ENCODE measurements at regions not wholly inside any gene's neighbourhood (a gene's known extent, or its start where the extent isn't known, plus 50 kb on each side); places are given as distances from the start of the nearest gene placed in this dataset.

GRCh38 chr9:107636571-107637381 lies 147.2 kb upstream of the KLF4 start:
- TF ChIP-seq CTCF (IDR thresholded peaks at IDR 0.05) (no peak), EZH2 (IDR thresholded peaks at IDR 0.05; ENCODE audit: borderline replicate concordance, insufficient read depth, low read depth, low read length, poor library complexity, severe bottlenecking) (no peak)
- CTCF ChIA-PET: no interaction called here

GRCh38 chr9:107635803-107636174 lies 146.2 kb upstream of the KLF4 start:
- Histone ChIP-seq H3K9ac (ENCODE audit: low read length) (no peak overlapping the region), H3K9me3 (ENCODE audit: control extremely low read depth in 1 of 3, control insufficient read depth in 2 of 3, insufficient read depth in 1 of 3, low read length in 2 of 3) (no peaks in the 10 kb centered on the region), H3K4me3 (ENCODE audit: control extremely low read depth in 1 of 5, extremely low read depth in 1 of 5, insufficient read depth in 1 of 5, low read depth in 2 of 5, low read length in 4 of 5) (no peak overlapping the region), H4K20me1 (ENCODE audit: control insufficient read depth, insufficient read depth, low read length, poor library complexity, severe bottlenecking) (no peaks in the 10 kb centered on the region), H3K27me3 (replicated peaks in 1 of 4; ENCODE audit: control extremely low read depth in 1 of 4, control insufficient read depth in 3 of 4, insufficient read depth in 4 of 4, low read length in 3 of 4) (no peaks in the 10 kb centered on the region), H3K79me2 (ENCODE audit: control insufficient read depth, insufficient read depth, low read length) (no peaks in the 10 kb centered on the region), H3K27ac (ENCODE audit: low read length in 2 of 2) (no peak overlapping the region), H2AFZ (ENCODE audit: insufficient read depth, low read depth, low read length, poor library complexity, severe bottlenecking) (peak overlapping the region; percentile 29), H3K4me2 (replicated peaks; ENCODE audit: low read depth, low read length, poor library complexity, severe bottlenecking) (peak overlapping the region; percentile 10), H3K4me1 (ENCODE audit: control insufficient read depth in 2 of 2, insufficient read depth in 2 of 2, low read length in 2 of 2) (peaks cover 19 to 30% of the 10 kb centered on the region in 2 donors), H3K36me3 (replicated peaks in 1 of 2; ENCODE audit: control extremely low read depth in 1 of 2, control insufficient read depth in 1 of 2, extremely low read depth in 1 of 2, insufficient read depth in 2 of 2, low read length in 1 of 2) (no peaks in the 10 kb centered on the region)
- H3K9me3 Mint-ChIP-seq (ENCODE audit: insufficient read depth): no peaks in the 10 kb centered on the region
- no peak overlapping the region for H3K27ac Mint-ChIP-seq
- ChIA-PET CTCF (no interaction called here), POLR2A (no interaction called here)
- peaks cover 14% of the 10 kb centered on the region for H3K27me3 Mint-ChIP-seq
- H3K4me1 Mint-ChIP-seq: peaks cover 30% of the 10 kb centered on the region
- H3K4me3 Mint-ChIP-seq: no peak overlapping the region
- DNase-seq (peak; percentile 26), ATAC-seq (ENCODE audit: low read depth) (no peak)
- intact Hi-C loops (cut with micrococcal nuclease): no loop called here
- 29% methylated on average over 5 of the region's 6 CpGs for WGBS (ENCODE audit: insufficient coverage)
- TF ChIP-seq CTCF (IDR thresholded peaks at IDR 0.05) (no peak), EZH2 (IDR thresholded peaks at IDR 0.05; ENCODE audit: borderline replicate concordance, insufficient read depth, low read depth, low read length, poor library complexity, severe bottlenecking) (no peak)

More at GRCh38 chr9:107636571-107637381, 147.2 kb upstream of the KLF4 start:
- intact Hi-C loops (cut with micrococcal nuclease): no loop called here
- Histone ChIP-seq H3K4me2 (replicated peaks; ENCODE audit: low read depth, low read length, poor library complexity, severe bottlenecking) (peak overlapping the region; percentile 89), H3K79me2 (ENCODE audit: control insufficient read depth, insufficient read depth, low read length) (no peaks in the 10 kb centered on the region), H3K4me3 (ENCODE audit: control extremely low read depth in 1 of 5, extremely low read depth in 1 of 5, insufficient read depth in 1 of 5, low read depth in 2 of 5, low read length in 4 of 5) (peak overlapping the region in 4 of 5 experiments; percentile 60 to 81 (median 70)), H3K27ac (ENCODE audit: low read length in 2 of 2) (peak overlapping the region in 1 of 2 donors; percentile 76), H3K27me3 (replicated peaks in 1 of 4; ENCODE audit: control extremely low read depth in 1 of 4, control insufficient read depth in 3 of 4, insufficient read depth in 4 of 4, low read length in 3 of 4) (no peaks in the 10 kb centered on the region), H3K36me3 (replicated peaks in 1 of 2; ENCODE audit: control extremely low read depth in 1 of 2, control insufficient read depth in 1 of 2, extremely low read depth in 1 of 2, insufficient read depth in 2 of 2, low read length in 1 of 2) (no peaks in the 10 kb centered on the region), H2AFZ (ENCODE audit: insufficient read depth, low read depth, low read length, poor library complexity, severe bottlenecking) (peak overlapping the region; percentile 89), H3K4me1 (ENCODE audit: control insufficient read depth in 2 of 2, insufficient read depth in 2 of 2, low read length in 2 of 2) (peaks cover 19 to 30% of the 10 kb centered on the region in 2 donors), H3K9me3 (ENCODE audit: control extremely low read depth in 1 of 3, control insufficient read depth in 2 of 3, insufficient read depth in 1 of 3, low read length in 2 of 3) (no peaks in the 10 kb centered on the region), H3K9ac (ENCODE audit: low read length) (peak overlapping the region; percentile 73), H4K20me1 (ENCODE audit: control insufficient read depth, insufficient read depth, low read length, poor library complexity, severe bottlenecking) (no peaks in the 10 kb centered on the region)
- Mint-ChIP-seq H3K4me3 (peak overlapping the region; percentile 78), H3K27ac (no peak overlapping the region), H3K4me1 (peaks cover 30% of the 10 kb centered on the region), H3K27me3 (peaks cover 20% of the 10 kb centered on the region), H3K9me3 (ENCODE audit: insufficient read depth) (no peaks in the 10 kb centered on the region)
- whole genome bisulfite sequencing (ENCODE audit: insufficient coverage): 48% methylated on average over 4 of the region's 5 CpGs
- DNase-seq (peak; percentile 32), ATAC-seq (ENCODE audit: low read depth) (no peak)
- POLR2A ChIA-PET: no interaction called here

Measured in B cell (primary cell).